ENCODE measurements at regions not wholly inside any gene's neighbourhood (a gene's known extent, or its start where the extent isn't known, plus 50 kb on each side); places are given as distances from the start of the nearest gene placed in this dataset.

DNA sequence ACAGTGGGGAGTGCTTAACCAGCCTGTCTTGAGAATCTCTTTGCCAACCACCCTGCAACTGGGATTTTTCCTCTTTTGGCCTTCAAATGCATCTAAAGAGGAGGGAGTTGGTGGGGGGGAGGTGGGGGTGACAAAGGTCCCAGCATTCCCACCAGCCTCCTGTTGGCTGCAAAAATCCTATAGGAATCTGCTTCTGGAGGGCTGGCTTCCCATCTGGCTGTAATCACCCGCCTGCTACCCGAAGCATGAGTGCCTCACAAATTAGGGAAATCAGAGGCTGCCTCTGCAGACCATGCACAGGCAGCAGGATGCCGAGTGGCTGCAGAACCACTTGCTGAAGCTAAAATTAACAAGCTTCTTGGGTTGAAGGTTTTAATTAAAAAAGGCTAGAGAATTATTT, 73.9 kb upstream of the WSCD2 start:
- TF ChIP-seq, protein P1, sequence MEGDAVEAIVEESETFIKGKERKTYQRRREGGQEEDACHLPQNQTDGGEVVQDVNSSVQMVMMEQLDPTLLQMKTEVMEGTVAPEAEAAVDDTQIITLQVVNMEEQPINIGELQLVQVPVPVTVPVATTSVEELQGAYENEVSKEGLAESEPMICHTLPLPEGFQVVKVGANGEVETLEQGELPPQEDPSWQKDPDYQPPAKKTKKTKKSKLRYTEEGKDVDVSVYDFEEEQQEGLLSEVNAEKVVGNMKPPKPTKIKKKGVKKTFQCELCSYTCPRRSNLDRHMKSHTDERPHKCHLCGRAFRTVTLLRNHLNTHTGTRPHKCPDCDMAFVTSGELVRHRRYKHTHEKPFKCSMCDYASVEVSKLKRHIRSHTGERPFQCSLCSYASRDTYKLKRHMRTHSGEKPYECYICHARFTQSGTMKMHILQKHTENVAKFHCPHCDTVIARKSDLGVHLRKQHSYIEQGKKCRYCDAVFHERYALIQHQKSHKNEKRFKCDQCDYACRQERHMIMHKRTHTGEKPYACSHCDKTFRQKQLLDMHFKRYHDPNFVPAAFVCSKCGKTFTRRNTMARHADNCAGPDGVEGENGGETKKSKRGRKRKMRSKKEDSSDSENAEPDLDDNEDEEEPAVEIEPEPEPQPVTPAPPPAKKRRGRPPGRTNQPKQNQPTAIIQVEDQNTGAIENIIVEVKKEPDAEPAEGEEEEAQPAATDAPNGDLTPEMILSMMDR (optimal IDR thresholded peaks at IDR 0.05 in 1 of 3, IDR thresholded peaks at IDR 0.05 in 1 of 3, conservative IDR thresholded peaks at IDR 0.05 in 1 of 3; ENCODE audit: extremely low read depth in 1 of 3, insufficient read depth in 2 of 3, low read length in 3 of 3), result no peak
- no peak for TF ChIP-seq EZH2 (IDR thresholded peaks at IDR 0.05; ENCODE audit: low read length)
